Left renal pelvis (tissue), 4 donors: ENCODE measurements at regions not wholly inside any gene's neighbourhood (a gene's known extent, or its start where the extent isn't known, plus 50 kb on each side); places are given as distances from the start of the nearest gene placed in this dataset.
"Not testable (repeated sequence)": the region's sequence is repeated elsewhere in the genome, so short reads cannot be mapped to it uniquely, and the experiment has no call there.

Experiments used
- DNase-seq, 4 donors: peaks; one replicate each; pipeline ENCODE4 v3.0.0-alpha.2; 2013; ENCODE audit warnings: low read depth in 4 of 4, low spot score in 3 of 4

- no peak for DNase-seq
Observed at GRCh38 chrX:34279866-34280560, 147.9 kb upstream of the FAM47A start.

DNA sequence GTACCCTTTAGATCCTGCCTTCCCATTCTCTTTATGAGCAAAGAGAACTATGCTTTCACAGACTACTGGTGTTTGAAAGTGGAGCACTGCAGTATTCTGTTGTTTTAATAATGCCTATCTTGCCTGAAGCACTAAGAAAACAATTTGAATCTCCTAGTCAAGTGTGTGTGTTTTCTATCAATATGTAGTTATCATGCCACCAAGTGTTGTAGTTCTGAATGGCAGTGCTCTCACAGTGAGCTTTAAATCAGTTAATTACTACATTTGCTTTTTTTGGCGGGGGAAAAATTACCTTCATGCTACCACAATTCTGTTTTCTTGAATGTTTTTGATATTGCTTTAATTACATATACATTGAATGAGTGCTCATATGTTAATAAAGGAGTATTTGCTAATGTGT is 143.6 kb upstream of the FAM47A start:
- DNase-seq, result no peak

DNA sequence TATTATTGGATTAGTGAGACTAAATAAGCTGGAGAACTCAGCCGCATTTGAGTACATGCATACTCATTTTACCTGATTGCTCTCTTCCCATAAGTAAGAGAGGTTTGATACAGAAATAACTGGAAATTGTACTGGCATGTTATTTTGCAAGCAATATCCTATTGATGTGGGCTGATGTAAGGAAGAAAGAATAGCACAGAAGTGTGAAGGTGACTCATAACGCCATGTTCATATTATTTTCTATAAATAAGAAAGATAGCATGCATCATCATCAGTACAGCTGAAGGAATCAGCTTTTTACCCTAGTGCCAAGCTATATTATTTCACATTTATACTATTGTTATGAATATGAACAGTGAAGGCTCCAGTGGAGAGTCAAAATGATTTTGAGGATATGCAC is 138.3 kb upstream of the FAM47A start:
- no peak for DNase-seq

GRCh38 chrX:34238896-34239295 is 106.8 kb upstream of the FAM47A start:
- no peak for DNase-seq

- DNase-seq, result not testable (repeated sequence)
Observed at GRCh38 chrX:34230156-34230555, 98.0 kb upstream of the FAM47A start.

- no peak for DNase-seq
Observed at GRCh38 chrX:34227804-34228203, 95.7 kb upstream of the FAM47A start.

- DNase-seq, result no peak
Observed at GRCh38 chrX:34223574-34223973, 91.5 kb upstream of the FAM47A start.

DNA sequence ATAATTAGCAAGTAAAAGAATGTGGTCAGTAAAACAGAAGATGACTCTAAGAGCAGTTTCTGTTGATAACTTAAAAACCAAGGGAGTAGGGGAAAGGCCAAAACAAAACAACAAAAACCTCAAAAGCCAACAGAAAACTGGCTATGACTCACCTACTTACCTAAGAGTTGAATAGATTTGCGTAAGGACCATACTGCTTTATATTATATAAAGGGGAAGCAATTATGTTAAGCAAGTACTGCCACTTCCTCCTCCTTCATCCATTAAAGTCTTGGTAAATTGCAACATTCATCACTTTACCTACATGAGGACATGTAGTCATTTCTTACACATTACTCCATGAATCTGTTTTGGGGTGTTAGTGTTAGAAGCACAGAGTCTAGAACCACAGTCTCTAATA is 85.9 kb upstream of the FAM47A start:
- DNase-seq, result no peak

- DNase-seq, result no peak
Observed at GRCh38 chrX:34197946-34198345, 65.8 kb upstream of the FAM47A start.
